Activated gamma-delta T cell treated with anti-CD3 and anti-CD28 coated beads, Interleukin-2, amount 50 U/mL, for 16 hours (primary cell): ENCODE measurements at regions not wholly inside any gene's neighbourhood (a gene's known extent, or its start where the extent isn't known, plus 50 kb on each side); places are given as distances from the start of the nearest gene placed in this dataset.

Experiments
- DNase-seq: peaks from one replicate; pipeline ENCODE4 v3.0.0-alpha.2; 2020; ENCODE audit warnings: low read depth

DNA sequence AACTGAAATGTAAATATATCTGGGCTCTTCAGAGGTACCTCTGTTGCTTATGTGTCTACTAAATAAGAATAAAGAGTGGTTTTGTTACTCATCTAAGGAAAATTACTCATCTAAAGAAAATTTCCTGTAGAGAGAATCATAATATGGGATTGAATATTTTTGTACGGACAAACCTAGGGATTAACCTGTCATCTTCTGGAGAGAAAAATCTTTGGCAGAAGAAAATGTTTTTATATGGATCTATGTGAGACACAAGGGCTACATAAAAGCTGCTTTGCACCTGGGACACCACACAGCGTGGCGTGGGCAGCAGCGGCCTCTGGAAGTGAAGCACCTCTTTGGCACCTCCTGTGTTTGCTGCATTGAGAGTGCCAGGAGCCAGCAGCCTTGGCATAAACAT is 242.9 kb upstream of the DACH1 start:
- no peak for DNase-seq

GRCh38 chr13:72104656-72105180 is 237.7 kb upstream of the DACH1 start:
- no peak for DNase-seq

DNA sequence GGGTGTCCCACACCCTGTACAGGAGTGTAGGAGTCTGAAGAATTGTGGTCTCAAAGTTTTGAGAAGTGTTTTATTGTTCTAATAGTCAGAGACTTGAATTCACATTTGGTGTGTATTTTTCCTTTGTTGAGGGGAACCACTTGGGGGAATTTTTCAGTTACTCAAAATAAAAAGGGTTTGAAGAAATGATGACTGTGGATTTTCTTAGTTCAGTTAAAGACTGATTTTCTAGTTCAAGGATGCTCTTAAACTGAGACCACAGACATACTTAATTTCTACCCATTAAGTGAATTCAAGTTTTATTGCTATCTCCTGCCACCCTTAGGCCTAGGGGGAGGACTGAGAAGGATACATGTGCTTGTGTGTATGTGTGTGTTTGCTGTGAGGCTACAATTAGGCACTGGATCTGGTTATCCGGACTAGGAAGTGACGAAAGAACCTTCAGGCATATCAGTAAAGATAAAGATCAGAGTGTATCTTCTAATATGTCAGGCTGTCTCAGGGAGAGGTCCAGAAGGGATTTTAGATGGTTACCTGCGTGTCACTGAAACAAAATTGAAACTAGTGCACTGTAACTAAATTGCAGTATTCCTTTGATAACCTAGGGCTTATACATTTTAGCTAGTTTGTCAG is 234.9 kb upstream of the DACH1 start:
- no peak for DNase-seq

GRCh38 chr13:72100339-72100738 is 233.3 kb upstream of the DACH1 start:
- DNase-seq: no peak

DNA sequence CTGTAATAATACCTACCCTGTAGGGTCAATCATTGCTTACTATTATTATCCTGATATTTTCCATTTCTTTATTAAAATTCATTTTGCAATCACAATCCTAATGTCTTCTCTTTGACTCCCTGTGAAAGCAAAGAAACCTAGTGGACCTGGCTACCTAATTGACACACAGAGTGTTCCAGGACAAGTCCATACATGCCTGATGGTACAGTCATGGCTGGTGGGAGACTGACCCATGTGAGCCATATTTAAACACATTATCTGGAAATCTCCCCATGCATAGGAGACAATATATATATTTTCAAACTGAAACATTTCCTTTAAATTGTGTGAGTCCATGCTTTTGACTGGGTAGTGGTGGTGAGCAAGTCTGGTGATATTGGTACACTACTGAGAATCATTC is 230.6 kb upstream of the DACH1 start:
- DNase-seq: no peak

- DNase-seq: no peak
Observed at GRCh38 chr13:72093262-72093661, 226.3 kb upstream of the DACH1 start.

- no peak for DNase-seq
Observed at GRCh38 chr13:72074663-72075062, 207.7 kb upstream of the DACH1 start.

- DNase-seq: no peak
Observed at GRCh38 chr13:72072261-72072660, 205.3 kb upstream of the DACH1 start.

GRCh38 chr13:72071713-72072112 is 204.7 kb upstream of the DACH1 start:
- DNase-seq: no peak

DNA sequence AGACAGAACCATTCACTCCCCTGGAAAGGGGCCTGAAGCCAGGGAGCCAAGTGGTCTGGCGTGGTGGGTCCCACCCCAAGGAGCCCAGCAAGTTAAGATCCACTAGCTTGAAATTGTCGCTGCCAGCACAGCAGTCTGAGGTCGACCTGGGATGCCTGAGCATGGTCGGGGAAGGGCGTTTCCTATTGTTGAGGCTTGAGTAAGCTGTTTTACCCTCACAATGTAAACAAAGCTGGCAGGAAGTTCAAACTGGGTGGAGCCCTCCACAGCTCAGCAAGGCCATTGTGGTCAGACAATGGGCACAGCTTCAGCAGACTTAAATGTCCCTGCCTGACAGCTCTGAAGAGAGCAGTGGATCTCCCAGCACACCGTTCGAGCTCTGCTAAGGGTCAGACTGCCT is 195.6 kb upstream of the DACH1 start:
- no peak for DNase-seq

DNA sequence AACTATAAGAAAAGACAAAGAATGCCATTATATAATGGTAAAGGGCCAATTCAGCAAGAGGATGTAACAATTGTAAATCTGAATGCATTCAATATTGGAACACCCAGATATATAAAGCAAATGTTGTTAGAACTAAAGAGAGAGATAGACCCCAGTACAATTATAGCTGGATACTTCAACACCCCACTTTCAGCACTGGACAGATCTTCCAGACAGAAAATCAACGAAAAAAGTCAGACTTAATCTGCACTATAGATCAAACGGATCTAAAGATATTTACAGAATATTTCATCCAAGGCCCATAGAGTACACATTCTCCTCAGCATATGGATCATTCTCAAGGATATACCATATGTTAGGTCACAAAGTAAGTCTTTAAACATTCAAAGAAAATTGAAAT is 194.6 kb upstream of the DACH1 start:
- no peak for DNase-seq

- DNase-seq: no peak
Observed at GRCh38 chr13:72050251-72050650, 183.2 kb upstream of the DACH1 start.

DNA sequence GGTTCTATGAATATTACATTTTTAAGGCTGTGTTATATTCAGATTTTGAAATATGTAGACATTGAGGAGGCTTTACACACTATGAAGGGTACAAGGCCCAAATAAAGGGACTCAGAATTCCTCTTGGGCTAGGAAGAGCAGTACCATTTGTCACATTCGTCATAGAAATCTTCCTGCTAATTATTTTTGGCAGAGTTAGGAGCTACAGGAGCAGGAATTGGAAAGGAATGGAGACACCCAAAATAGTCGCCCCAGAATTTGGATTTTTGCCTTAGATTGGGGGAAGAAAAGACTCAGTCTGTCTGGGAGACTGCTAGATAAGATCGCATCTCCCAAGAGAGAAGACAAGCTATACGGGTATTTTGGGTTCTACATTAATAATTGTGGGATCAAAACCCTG is 176.4 kb upstream of the DACH1 start:
- DNase-seq: no peak

GRCh38 chr13:72041165-72041564 is 174.2 kb upstream of the DACH1 start:
- no peak for DNase-seq

- DNase-seq: no peak
Observed at GRCh38 chr13:72039126-72039525, 172.1 kb upstream of the DACH1 start.

- no peak for DNase-seq
Observed at GRCh38 chr13:72029981-72030380, 163.0 kb upstream of the DACH1 start.

- DNase-seq: no peak
Observed at GRCh38 chr13:72025836-72026235, 158.8 kb upstream of the DACH1 start.

- no peak for DNase-seq
Observed at GRCh38 chr13:72023895-72024294, 156.9 kb upstream of the DACH1 start.

GRCh38 chr13:72005455-72005854 is 138.5 kb upstream of the DACH1 start:
- DNase-seq: no peak

DNA sequence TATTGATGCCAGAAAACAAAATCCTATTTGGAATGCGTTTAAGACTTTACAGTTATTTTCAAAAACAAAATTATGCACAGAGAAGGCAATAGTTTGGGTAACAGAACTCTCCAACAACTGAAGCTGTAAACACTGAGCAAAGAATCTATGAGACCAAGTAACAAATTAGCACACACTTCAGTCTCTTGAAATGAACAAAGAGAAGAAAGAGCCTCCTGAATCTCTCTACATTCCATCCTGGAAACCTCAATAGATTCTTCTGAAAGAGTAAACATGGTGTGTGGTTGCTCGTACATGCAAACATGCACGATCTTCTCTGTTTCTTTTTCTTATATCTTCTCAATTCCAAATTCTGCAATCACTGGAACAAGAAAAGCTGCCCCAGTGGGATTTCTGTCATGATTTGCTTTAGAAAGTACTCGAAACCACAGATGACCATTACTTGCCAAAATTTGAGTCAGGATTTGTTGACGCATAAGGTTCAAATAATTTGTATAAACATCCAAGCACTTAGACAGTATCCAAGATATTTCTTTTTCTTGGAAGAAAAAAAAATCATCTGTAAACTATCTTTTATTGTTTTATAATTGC is 137.9 kb upstream of the DACH1 start:
- DNase-seq: no peak

- no peak for DNase-seq
Observed at GRCh38 chr13:72004246-72004645, 137.2 kb upstream of the DACH1 start.

- no peak for DNase-seq
Observed at GRCh38 chr13:71998223-71998622, 131.2 kb upstream of the DACH1 start.

DNA sequence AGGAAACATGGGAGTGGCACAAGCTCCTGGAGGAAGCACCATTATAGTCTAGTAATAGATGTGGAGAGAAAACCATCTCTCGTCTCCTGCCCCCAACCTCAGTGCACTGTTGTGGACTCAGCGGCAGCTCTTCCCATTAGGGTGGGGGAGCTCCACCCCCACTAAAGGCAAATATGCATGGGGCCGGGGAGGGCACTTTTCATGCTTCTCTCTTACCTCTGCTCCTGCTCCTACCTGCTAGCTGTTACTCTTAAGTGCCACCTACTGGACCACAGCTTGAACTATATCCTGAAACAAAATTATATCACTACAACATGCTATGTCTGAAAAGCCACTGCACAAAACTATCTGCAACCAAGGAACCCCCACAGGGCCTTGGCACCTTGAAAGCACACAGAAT is 112.6 kb upstream of the DACH1 start:
- DNase-seq: no peak

GRCh38 chr13:71977028-71977427 is 110.0 kb upstream of the DACH1 start:
- no peak for DNase-seq
